Adipocyte (in vitro differentiated cells): ENCODE measurements at regions not wholly inside any gene's neighbourhood (a gene's known extent, or its start where the extent isn't known, plus 50 kb on each side); places are given as distances from the start of the nearest gene placed in this dataset.

Experiments
- DNase-seq: peaks from one replicate; pipeline ENCODE4 v3.0.0-alpha.2; 2015; ENCODE audit warnings: low read depth
- H3K27me3 ChIP-seq: replicated peaks from 2 replicates; pipeline ENCODE4 v1.7.0; 2013; ENCODE audit warnings: mild to moderate bottlenecking, low read length, moderate library complexity; ENCODE audit not compliant: control insufficient read depth, insufficient read depth
- H3K36me3 ChIP-seq: 2 replicates; pipeline ENCODE4 v1.7.0; 2013; ENCODE audit warnings: low read length, mild to moderate bottlenecking, moderate library complexity; ENCODE audit not compliant: control insufficient read depth, insufficient read depth, severe bottlenecking
- H3K4me1 ChIP-seq: 2 replicates; pipeline ENCODE4 v1.7.0; 2013; ENCODE audit warnings: mild to moderate bottlenecking, low read length, moderate library complexity; ENCODE audit not compliant: control insufficient read depth, insufficient read depth
- H3K4me3 ChIP-seq: 2 replicates; pipeline ENCODE4 v1.7.0; 2013; ENCODE audit warnings: mild to moderate bottlenecking, low read length, moderate library complexity
- H3K9ac ChIP-seq: 2 replicates; pipeline ENCODE4 v1.7.0; 2013; ENCODE audit warnings: mild to moderate bottlenecking, low read length, moderate library complexity
- H3K9me3 ChIP-seq: 2 replicates; pipeline ENCODE4 v1.7.0; 2013; ENCODE audit warnings: mild to moderate bottlenecking, low read length, moderate library complexity; ENCODE audit not compliant: control insufficient read depth

GRCh38 chr4:30295652-30296051 is 424.5 kb upstream of the PCDH7 start:
- Histone ChIP-seq H3K9ac (no peak overlapping the region), H3K36me3 (no peaks in the 10 kb centered on the region), H3K9me3 (no peaks in the 10 kb centered on the region), H3K27me3 (no peaks in the 10 kb centered on the region), H3K4me1 (no peaks in the 10 kb centered on the region), H3K4me3 (no peak overlapping the region)
- no peak for DNase-seq

- no peak for DNase-seq
- Histone ChIP-seq H3K9ac (no peak overlapping the region), H3K36me3 (no peaks in the 10 kb centered on the region), H3K27me3 (no peaks in the 10 kb centered on the region), H3K9me3 (no peaks in the 10 kb centered on the region), H3K4me3 (no peak overlapping the region), H3K4me1 (no peaks in the 10 kb centered on the region)
These were observed 406.2 kb upstream of the PCDH7 start for GRCh38 chr4:30314001-30314400.

- Histone ChIP-seq H3K9me3 (peaks cover 15% of the 10 kb centered on the region), H3K4me3 (no peak overlapping the region), H3K27me3 (no peaks in the 10 kb centered on the region), H3K36me3 (no peaks in the 10 kb centered on the region), H3K4me1 (no peaks in the 10 kb centered on the region), H3K9ac (no peak overlapping the region)
- no peak for DNase-seq
These were observed 389.1 kb upstream of the PCDH7 start for GRCh38 chr4:30330894-30331652.

- no peak overlapping the region for H3K9ac ChIP-seq
- no peaks in the 10 kb centered on the region for H3K9me3 ChIP-seq
- no peaks in the 10 kb centered on the region for H3K36me3 ChIP-seq
- H3K4me3 ChIP-seq = no peak overlapping the region
- no peaks in the 10 kb centered on the region for H3K4me1 ChIP-seq
- DNase-seq = no peak
- no peaks in the 10 kb centered on the region for H3K27me3 ChIP-seq
These were observed 378.4 kb upstream of the PCDH7 start for GRCh38 chr4:30341731-30342130.

GRCh38 chr4:30350288-30350687 is 369.9 kb upstream of the PCDH7 start:
- no peak overlapping the region for H3K4me3 ChIP-seq
- no peak overlapping the region for H3K9ac ChIP-seq
- H3K27me3 ChIP-seq = no peaks in the 10 kb centered on the region
- H3K9me3 ChIP-seq = no peaks in the 10 kb centered on the region
- H3K36me3 ChIP-seq = no peaks in the 10 kb centered on the region
- no peak for DNase-seq
- H3K4me1 ChIP-seq = no peaks in the 10 kb centered on the region

GRCh38 chr4:30354605-30355004 is 365.6 kb upstream of the PCDH7 start:
- Histone ChIP-seq H3K4me3 (no peak overlapping the region), H3K36me3 (no peaks in the 10 kb centered on the region), H3K9me3 (no peaks in the 10 kb centered on the region), H3K9ac (no peak overlapping the region), H3K27me3 (no peaks in the 10 kb centered on the region), H3K4me1 (no peaks in the 10 kb centered on the region)
- DNase-seq = no peak

GRCh38 chr4:30362436-30362835 is 357.7 kb upstream of the PCDH7 start:
- no peak overlapping the region for H3K9ac ChIP-seq
- no peak for DNase-seq
- H3K9me3 ChIP-seq = peaks cover 4% of the 10 kb centered on the region
- no peaks in the 10 kb centered on the region for H3K4me1 ChIP-seq
- H3K4me3 ChIP-seq = no peak overlapping the region
- no peaks in the 10 kb centered on the region for H3K36me3 ChIP-seq
- H3K27me3 ChIP-seq = no peaks in the 10 kb centered on the region

- Histone ChIP-seq H3K4me1 (no peaks in the 10 kb centered on the region), H3K4me3 (no peak overlapping the region), H3K27me3 (no peaks in the 10 kb centered on the region), H3K9me3 (no peaks in the 10 kb centered on the region), H3K9ac (no peak overlapping the region), H3K36me3 (no peaks in the 10 kb centered on the region)
- no peak for DNase-seq
These were observed 350.1 kb upstream of the PCDH7 start for GRCh38 chr4:30370105-30370504.

GRCh38 chr4:30380404-30380998 is 339.7 kb upstream of the PCDH7 start:
- Histone ChIP-seq H3K36me3 (no peaks in the 10 kb centered on the region), H3K27me3 (no peaks in the 10 kb centered on the region), H3K9ac (no peak overlapping the region), H3K4me1 (no peaks in the 10 kb centered on the region), H3K9me3 (no peaks in the 10 kb centered on the region), H3K4me3 (no peak overlapping the region)
- DNase-seq = peak; percentile 75

GRCh38 chr4:30385650-30386049 is 334.5 kb upstream of the PCDH7 start:
- DNase-seq = no peak
- no peak overlapping the region for H3K9ac ChIP-seq
- H3K27me3 ChIP-seq = no peaks in the 10 kb centered on the region
- no peak overlapping the region for H3K4me3 ChIP-seq
- no peaks in the 10 kb centered on the region for H3K36me3 ChIP-seq
- H3K9me3 ChIP-seq = no peaks in the 10 kb centered on the region
- no peaks in the 10 kb centered on the region for H3K4me1 ChIP-seq

- H3K9me3 ChIP-seq = no peaks in the 10 kb centered on the region
- H3K4me1 ChIP-seq = no peaks in the 10 kb centered on the region
- no peaks in the 10 kb centered on the region for H3K27me3 ChIP-seq
- H3K36me3 ChIP-seq = no peaks in the 10 kb centered on the region
- DNase-seq = peak; percentile 7
- H3K4me3 ChIP-seq = no peak overlapping the region
- H3K9ac ChIP-seq = no peak overlapping the region
These were observed 333.8 kb upstream of the PCDH7 start for GRCh38 chr4:30386266-30386895.
